Mucosa of descending colon (tissue), 3 donors: ENCODE measurements at regions not wholly inside any gene's neighbourhood (a gene's known extent, or its start where the extent isn't known, plus 50 kb on each side); places are given as distances from the start of the nearest gene placed in this dataset.

ENCODE experiments used
- ATAC-seq: fragments of 200-7000 bp; cut with Tn5 transposase; one replicate; pipeline ENCODE4 v1.9.1; 2020; ENCODE audit warnings: mild to moderate bottlenecking, moderate library complexity
- DNase-seq, 3 donors: peaks; one replicate each; pipeline ENCODE4 v3.0.0-alpha.2; 2020
- H3K36me3 ChIP-seq: fragments of 200-600 bp; one replicate; pipeline ENCODE4 v1.8.0; 2021; ENCODE audit warnings: low read depth, mild to moderate bottlenecking
- H3K4me1 ChIP-seq: fragments of 200-600 bp; one replicate; pipeline ENCODE4 v1.8.0; 2021; ENCODE audit warnings: low read depth, mild to moderate bottlenecking
- H3K4me3 ChIP-seq: fragments of 200-600 bp; one replicate; pipeline ENCODE4 v1.8.0; 2021; ENCODE audit warnings: mild to moderate bottlenecking
- H3K9me3 ChIP-seq: fragments of 200-600 bp; one replicate; pipeline ENCODE4 v1.8.0; 2021; ENCODE audit warnings: mild to moderate bottlenecking
- CTCF ChIP-seq: fragments of 200-600 bp; IDR thresholded peaks from one replicate; pipeline ENCODE4 v1.8.0; 2022; ENCODE audit warnings: antibody characterized with exemption, mild to moderate bottlenecking
- intact Hi-C, 2 donors: fragments of 100-400 bp; cut with DNase I in 1 of 2; cut with micrococcal nuclease in 1 of 2; formaldehyde crosslinking; loops; one replicate each; pipeline versions ENCODE4 v1.11.0 to v1.11.1; 2022; cut with DNase I, micrococcal nuclease
- donor health status: DM: no; HTN: no; CAD: no; lungs with moderate emphysema.
- donor health status: DM: no; HTN: no; CAD: no.
- donor health status: DM: no; HTN: yes; CAD: no.

GRCh38 chr12:87922736-87923135 lies 106.5 kb downstream of the C12orf50 start:
- Histone ChIP-seq H3K4me1 (no peaks in the 10 kb centered on the region), H3K9me3 (no peaks in the 10 kb centered on the region), H3K36me3 (no peaks in the 10 kb centered on the region), H3K4me3 (no peak overlapping the region)
- no peak for TF ChIP-seq CTCF
- ATAC-seq (no peak), DNase-seq (no peak)
- intact Hi-C loops: no loop called here

DNA sequence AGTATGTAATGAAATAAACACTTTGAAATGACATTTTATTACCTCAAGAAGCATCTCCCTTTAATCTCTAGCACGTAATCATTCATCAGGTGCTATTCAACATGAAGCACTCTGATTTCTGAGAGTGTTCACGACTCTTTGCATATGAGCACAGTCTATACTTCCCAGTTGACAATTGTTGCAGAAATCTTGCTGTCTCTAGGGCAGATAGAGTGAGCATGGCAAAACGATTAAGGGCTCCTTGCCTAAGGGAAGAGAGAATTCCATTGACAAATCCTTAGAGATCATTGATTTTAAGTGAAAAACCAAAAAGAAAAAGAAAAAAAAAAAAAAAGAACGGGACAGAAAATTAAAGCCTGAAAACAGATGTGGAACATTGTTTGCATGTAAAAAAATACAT lies 107.6 kb downstream of the C12orf50 start:
- Histone ChIP-seq H3K4me1 (no peaks in the 10 kb centered on the region), H3K4me3 (no peak overlapping the region), H3K36me3 (no peaks in the 10 kb centered on the region), H3K9me3 (no peaks in the 10 kb centered on the region)
- TF ChIP-seq CTCF: no peak
- ATAC-seq: no peak
- intact Hi-C loops: no loop called here
- no peak for DNase-seq

- Histone ChIP-seq H3K4me1 (no peaks in the 10 kb centered on the region), H3K9me3 (no peaks in the 10 kb centered on the region), H3K36me3 (no peaks in the 10 kb centered on the region), H3K4me3 (no peak overlapping the region)
- intact Hi-C loops: no loop called here
- TF ChIP-seq CTCF: no peak
- DNase-seq: no peak
- no peak for ATAC-seq
Observed at GRCh38 chr12:87920139-87920538, 109.1 kb downstream of the C12orf50 start.

- H3K9me3 ChIP-seq: no peaks in the 10 kb centered on the region
- TF ChIP-seq CTCF: no peak
- intact Hi-C loops: no loop called here
- no peaks in the 10 kb centered on the region for H3K36me3 ChIP-seq
- no peak overlapping the region for H3K4me3 ChIP-seq
- DNase-seq (no peak), ATAC-seq (no peak)
- no peaks in the 10 kb centered on the region for H3K4me1 ChIP-seq
Observed at GRCh38 chr12:87901457-87901856, 127.7 kb downstream of the C12orf50 start.

DNA sequence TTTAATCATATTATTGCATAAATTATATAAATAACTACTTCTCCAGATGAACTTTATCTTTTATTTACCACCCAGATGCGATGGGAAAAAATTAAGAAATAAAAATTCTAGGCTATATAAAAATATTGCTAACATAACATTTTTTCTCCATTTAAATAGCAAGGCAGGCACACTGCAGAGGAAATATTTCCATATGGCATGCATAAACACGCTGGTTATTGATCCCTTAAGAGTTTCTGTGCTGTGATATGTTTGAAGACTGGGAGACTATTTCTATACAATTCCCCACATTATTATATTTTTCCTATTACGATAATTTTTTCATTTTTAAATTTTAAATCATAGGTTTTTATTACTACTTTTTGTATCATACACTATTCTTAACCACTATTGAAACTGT lies 131.5 kb downstream of the C12orf50 start:
- Histone ChIP-seq H3K9me3 (no peaks in the 10 kb centered on the region), H3K4me1 (no peaks in the 10 kb centered on the region), H3K36me3 (no peaks in the 10 kb centered on the region), H3K4me3 (no peak overlapping the region)
- ATAC-seq: no peak
- DNase-seq: no peak
- TF ChIP-seq CTCF: no peak
- intact Hi-C loops: no loop called here

DNA sequence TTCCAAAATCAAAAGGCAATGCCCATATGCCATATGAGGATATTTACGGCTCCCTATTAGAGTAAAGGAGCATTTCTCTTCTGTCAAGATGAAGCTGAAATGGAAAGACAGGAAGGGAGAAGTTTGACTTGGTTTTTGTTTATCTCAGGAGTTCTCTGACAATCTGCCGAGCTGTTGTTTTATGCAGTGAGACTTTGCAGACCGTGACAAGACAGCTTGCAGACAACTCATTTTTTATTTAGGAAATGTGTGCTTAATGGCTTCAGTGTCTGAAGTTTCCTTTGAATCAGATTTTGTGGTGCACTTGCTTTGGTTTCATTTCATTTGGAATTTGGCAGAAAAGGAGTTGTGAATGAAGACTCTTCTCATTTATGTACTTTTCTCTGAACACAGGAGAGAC lies 145.4 kb downstream of the C12orf50 start:
- Histone ChIP-seq H3K4me1 (no peaks in the 10 kb centered on the region), H3K9me3 (no peaks in the 10 kb centered on the region), H3K4me3 (no peak overlapping the region), H3K36me3 (no peaks in the 10 kb centered on the region)
- ATAC-seq (no peak), DNase-seq (no peak)
- intact Hi-C loops: no loop called here
- TF ChIP-seq CTCF: no peak
